K562 (cell line): ENCODE measurements at regions not wholly inside any gene's neighbourhood (a gene's known extent, or its start where the extent isn't known, plus 50 kb on each side); places are given as distances from the start of the nearest gene placed in this dataset.
A peak's percentile ranks its signal among the peaks of the same experiment; 100 is the strongest.
"Not testable (repeated sequence)": the region's sequence is repeated elsewhere in the genome, so short reads cannot be mapped to it uniquely, and the experiment has no call there.

Experiments used
- EP300 ChIP-seq: IDR thresholded peaks from 2 replicates; pipeline ENCODE4 v1.6.1; 2012; ENCODE audit warnings: low read length, improper control_type of control experiment
- FOXA3 ChIP-seq, 2 experiments: fragments of 450-650 bp in 1 of 2; sonication (generic) in 1 of 2; formaldehyde crosslinking; IDR thresholded peaks in 1 of 2; conservative IDR thresholded peaks in 1 of 2; 2 replicates each; pipeline versions ENCODE4 v1.4.0 to v1.8.0; 2020 to 2022; ENCODE audit warnings: mild to moderate bottlenecking in 2 of 2, missing genetic modification reagents in 1 of 2
- GABPB2 ChIP-seq: fragments of 250-450 bp; sonication (Bioruptor Pico); conservative IDR thresholded peaks from 2 replicates; pipeline ENCODE4 v1.5.1; 2021; ENCODE audit warnings: mild to moderate bottlenecking
- SIN3A ChIP-seq, 2 experiments: fragments of 150-350 bp in 1 of 2; IDR thresholded peaks; 2 replicates each; pipeline ENCODE4 v1.6.1; 2011 to 2016; ENCODE audit warnings: borderline replicate concordance in 2 of 2, low read depth in 2 of 2, low read length in 2 of 2, mild to moderate bottlenecking in 2 of 2, moderate library complexity in 2 of 2; ENCODE audit not compliant: control insufficient read depth in 1 of 2
- ZFX ChIP-seq: sonication (generic); formaldehyde crosslinking; IDR thresholded peaks from 2 replicates; pipeline ENCODE4 v1.8.0; 2022; ENCODE audit warnings: mild to moderate bottlenecking, missing genetic modification reagents, moderate library complexity

DNA sequence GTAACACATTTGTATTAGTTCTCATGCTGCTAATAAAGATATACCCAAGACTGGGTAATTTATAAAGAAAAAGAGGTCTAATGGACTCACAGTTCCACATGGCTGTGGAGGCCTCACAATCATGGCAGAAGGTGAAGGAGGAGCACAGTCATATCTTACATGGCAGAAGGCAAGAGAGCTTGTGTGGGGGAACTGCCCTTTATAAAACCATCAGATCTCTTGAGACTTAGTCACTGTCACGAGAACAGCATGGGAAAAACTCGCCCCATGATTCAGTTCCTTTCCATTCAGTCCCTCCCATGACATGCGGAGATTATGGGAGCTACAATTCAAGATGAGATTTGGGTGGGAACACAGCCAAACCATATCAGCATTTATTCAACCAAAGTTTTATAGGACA, 216.5 kb downstream of the KTN1 start:
- TF ChIP-seq GABPB2 (CRISPR knock-in tag); FOXA3 (CRISPR knock-in tag; conservative IDR thresholded peaks at IDR 0.05 in 1 of 2, IDR thresholded peaks at IDR 0.05 in 1 of 2); EP300; SIN3A (IDR thresholded peaks at IDR 0.05; ENCODE audit: borderline replicate concordance in 2 of 2, control insufficient read depth in 1 of 2, low read depth in 2 of 2, low read length in 2 of 2): not testable (repeated sequence)
- peak; percentile 63 for TF ChIP-seq ZFX (CRISPR knock-in tag)
